Ectodermal cell (in vitro differentiated cells): ENCODE measurements at regions not wholly inside any gene's neighbourhood (a gene's known extent, or its start where the extent isn't known, plus 50 kb on each side); places are given as distances from the start of the nearest gene placed in this dataset.

Source experiments
- H3K27ac ChIP-seq: 2 replicates; pipeline ENCODE4 v1.7.0; 2013; ENCODE audit warnings: mild to moderate bottlenecking, low read depth, low read length; ENCODE audit not compliant: insufficient read depth, poor library complexity, severe bottlenecking
- H3K27me3 ChIP-seq: 2 replicates; pipeline ENCODE4 v1.7.0; 2013; ENCODE audit warnings: mild to moderate bottlenecking, low read length; ENCODE audit not compliant: insufficient read depth, control insufficient read depth, poor library complexity, severe bottlenecking
- H3K36me3 ChIP-seq: one replicate; pipeline ENCODE4 v1.7.0; 2013; ENCODE audit warnings: low read length; ENCODE audit not compliant: control insufficient read depth, insufficient read depth
- H3K4me1 ChIP-seq: one replicate; pipeline ENCODE4 v1.7.0; 2013; ENCODE audit warnings: low read length; ENCODE audit not compliant: control insufficient read depth, insufficient read depth
- H3K4me3 ChIP-seq: 2 replicates; pipeline ENCODE4 v1.7.0; 2013; ENCODE audit warnings: low read depth, low read length, control low read depth; ENCODE audit not compliant: insufficient read depth
- H3K9me3 ChIP-seq: 2 replicates; pipeline ENCODE4 v1.7.0; 2013; ENCODE audit warnings: mild to moderate bottlenecking, low read length, moderate library complexity; ENCODE audit not compliant: control insufficient read depth
- WGBS, 2 experiments: methylation state at CpG; one replicate each; pipeline ENCODE4 v1.1.7; 2013; ENCODE audit warnings: missing lambda C conversion rate in 2 of 2; 5-methylcytosine and 5-hydroxymethylcytosine counted together

DNA sequence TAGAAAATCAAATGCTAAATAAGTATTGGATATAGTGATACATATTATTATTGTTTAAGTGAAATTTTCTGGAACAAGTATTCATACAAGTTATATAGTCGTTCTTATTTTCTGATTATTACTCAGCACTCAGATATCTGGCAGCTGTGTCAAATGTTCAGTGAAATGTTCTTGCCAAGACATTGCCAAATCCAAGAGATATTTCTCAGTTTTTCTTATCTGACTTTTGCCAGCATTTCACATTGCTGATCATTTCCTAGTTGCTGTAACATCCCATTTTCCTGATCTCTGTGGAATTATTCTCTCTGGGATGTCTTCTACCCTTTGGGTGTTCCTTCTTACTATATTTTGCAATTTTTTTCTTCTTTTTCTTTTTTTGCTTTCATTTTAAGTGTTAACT is 262.3 kb downstream of the KIF2B start:
- WGBS, 2 experiments: 100% methylated on average over 1 of the region's 1 CpG
- Histone ChIP-seq H3K36me3 (no peaks in the 10 kb centered on the region), H3K4me1 (no peaks in the 10 kb centered on the region), H3K27ac (no peak overlapping the region), H3K9me3 (no peaks in the 10 kb centered on the region), H3K27me3 (no peaks in the 10 kb centered on the region), H3K4me3 (no peak overlapping the region)

DNA sequence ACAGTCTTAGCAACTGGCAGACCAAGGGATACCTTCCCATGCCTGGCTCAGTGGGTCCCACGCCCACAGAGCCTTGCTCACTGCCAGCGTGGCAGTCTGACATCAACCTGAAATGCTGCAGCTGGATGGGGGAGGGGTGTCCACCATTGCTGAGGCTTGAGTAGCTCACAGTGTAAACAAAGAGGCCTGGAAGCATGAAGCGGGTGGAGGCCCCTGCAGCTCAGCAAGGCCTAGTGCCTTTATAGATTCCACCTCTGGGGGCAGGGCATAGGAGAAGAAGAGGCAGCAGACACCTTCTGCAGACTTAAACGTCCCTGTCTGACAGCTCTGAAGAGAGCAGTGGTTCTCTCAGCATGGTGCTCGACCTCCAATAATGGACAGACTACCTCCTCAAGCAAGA is 263.2 kb downstream of the KIF2B start:
- no peaks in the 10 kb centered on the region for H3K9me3 ChIP-seq
- no peak overlapping the region for H3K4me3 ChIP-seq
- 69 to 73% methylated on average over 5 of the region's 5 CpGs for WGBS, 2 experiments
- H3K36me3 ChIP-seq: no peaks in the 10 kb centered on the region
- no peaks in the 10 kb centered on the region for H3K4me1 ChIP-seq
- H3K27me3 ChIP-seq: no peaks in the 10 kb centered on the region
- no peak overlapping the region for H3K27ac ChIP-seq

DNA sequence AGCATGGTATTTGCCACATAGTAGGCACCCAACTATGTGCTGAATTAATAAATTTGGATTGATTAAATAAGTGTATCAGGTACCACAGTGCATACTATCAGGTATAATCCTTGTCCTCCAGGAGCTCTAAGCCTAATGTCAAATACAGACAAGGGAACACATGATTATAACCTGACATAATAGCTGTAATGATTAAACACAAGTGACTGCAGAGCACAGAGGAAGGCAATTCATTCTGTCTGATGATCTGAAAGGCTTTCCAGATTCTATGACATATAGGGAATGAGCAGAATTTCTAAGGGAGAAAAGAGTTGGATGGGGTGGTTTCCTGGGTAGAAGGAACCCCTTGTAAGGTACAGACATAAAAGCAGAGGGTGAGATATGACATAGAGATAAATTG is 273.5 kb downstream of the KIF2B start:
- H3K27ac ChIP-seq: no peak overlapping the region
- no peaks in the 10 kb centered on the region for H3K27me3 ChIP-seq
- H3K4me1 ChIP-seq: no peaks in the 10 kb centered on the region
- no peaks in the 10 kb centered on the region for H3K36me3 ChIP-seq
- H3K4me3 ChIP-seq: no peak overlapping the region
- no peaks in the 10 kb centered on the region for H3K9me3 ChIP-seq

DNA sequence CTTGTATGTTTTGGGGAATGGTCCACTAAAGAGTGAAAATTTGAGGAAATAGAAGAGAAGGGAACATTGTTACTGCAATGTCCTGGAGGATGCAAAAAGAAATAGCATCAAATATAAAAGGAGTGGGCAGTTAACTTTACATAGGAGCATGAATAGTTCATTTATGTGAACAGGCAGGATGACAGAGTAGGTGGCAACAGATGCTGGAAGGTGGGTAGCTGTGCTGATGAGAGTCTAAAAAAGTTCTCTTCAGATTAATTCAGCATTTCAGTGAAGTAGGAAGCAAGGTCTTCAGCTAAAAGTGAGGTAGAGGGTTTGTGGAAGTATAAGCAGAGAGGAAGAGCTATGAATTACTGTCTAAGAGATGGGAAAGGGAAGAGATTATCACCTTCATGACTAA is 276.5 kb downstream of the KIF2B start:
- Histone ChIP-seq H3K27me3 (no peaks in the 10 kb centered on the region), H3K36me3 (peaks cover 6% of the 10 kb centered on the region), H3K4me3 (no peak overlapping the region), H3K4me1 (no peaks in the 10 kb centered on the region), H3K9me3 (peaks cover 2% of the 10 kb centered on the region), H3K27ac (no peak overlapping the region)

DNA sequence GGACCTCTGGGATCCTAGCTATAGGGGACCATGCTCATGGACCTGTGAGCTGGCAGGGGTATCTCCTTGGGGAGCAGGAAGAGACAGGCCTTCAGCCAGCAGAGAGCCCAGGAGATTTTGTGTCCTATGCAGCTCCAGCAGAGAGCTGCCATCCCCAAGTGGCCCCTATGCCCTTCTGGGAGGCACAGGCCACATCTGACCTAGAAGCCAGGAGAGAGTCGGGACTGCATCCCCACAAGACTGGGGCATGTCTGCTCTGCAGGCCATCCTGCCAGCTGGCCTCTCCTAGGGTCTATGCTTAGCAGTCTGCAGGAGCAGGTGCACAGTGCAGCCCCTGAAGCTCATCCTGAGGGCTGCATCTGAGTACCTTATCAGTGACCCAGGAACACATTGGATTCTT is 279.5 kb downstream of the KIF2B start:
- 88 to 93% methylated on average over 1 of the region's 1 CpG for WGBS, 2 experiments
- Histone ChIP-seq H3K9me3 (peaks cover 2% of the 10 kb centered on the region), H3K27me3 (no peaks in the 10 kb centered on the region)

DNA sequence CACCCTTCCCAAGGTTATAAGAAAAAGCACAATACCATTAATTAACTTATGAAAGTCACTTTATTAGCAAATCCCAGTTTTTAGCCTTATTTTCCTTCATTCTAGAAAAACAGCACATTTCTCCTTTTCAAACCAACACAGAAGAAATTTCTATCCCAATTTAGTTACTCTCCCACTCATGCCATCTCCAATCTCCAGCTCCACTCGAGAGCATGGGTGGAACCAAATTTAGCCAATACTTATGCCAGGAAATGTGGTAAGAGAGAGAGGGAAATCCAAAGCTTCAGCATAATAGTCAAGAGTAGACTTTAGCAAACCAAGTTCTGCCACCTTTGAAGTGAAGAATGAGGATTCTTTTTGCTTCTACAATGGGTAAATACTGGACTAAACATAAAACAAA is 288.8 kb downstream of the KIF2B start:
- H3K27me3 ChIP-seq: no peaks in the 10 kb centered on the region
- WGBS, 2 experiments: no CpG with 5 or more reads among the region's 1 CpG
- H3K4me1 ChIP-seq: no peaks in the 10 kb centered on the region
- no peaks in the 10 kb centered on the region for H3K36me3 ChIP-seq
- H3K4me3 ChIP-seq: no peak overlapping the region
- H3K27ac ChIP-seq: no peak overlapping the region
- H3K9me3 ChIP-seq: no peaks in the 10 kb centered on the region

More for the DNA sequence above, 279.5 kb downstream of the KIF2B start:
- peaks cover 6% of the 10 kb centered on the region for H3K36me3 ChIP-seq
- H3K4me3 ChIP-seq: no peak overlapping the region
- no peak overlapping the region for H3K27ac ChIP-seq
- H3K4me1 ChIP-seq: no peaks in the 10 kb centered on the region

DNA sequence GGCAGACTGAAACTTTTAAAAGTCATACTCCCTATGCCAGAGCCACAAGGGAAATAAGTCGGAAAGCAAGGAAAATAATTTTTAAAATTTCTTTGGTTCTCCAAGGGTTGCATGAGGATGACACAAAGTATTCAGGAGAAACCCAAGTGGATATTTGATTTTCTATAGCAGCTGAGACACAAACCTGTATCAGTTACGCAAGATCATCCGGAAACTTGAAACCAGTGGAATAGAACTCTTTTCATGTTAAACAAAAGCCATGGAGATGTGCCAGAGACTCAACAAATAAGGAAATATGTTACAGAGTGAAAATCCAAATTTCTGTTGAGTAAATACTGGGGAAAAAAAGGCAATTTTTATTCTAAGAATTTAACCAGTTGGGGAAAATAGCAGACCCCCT is 294.7 kb downstream of the KIF2B start:
- Histone ChIP-seq H3K27ac (no peak overlapping the region), H3K36me3 (no peaks in the 10 kb centered on the region), H3K9me3 (no peaks in the 10 kb centered on the region), H3K4me1 (no peaks in the 10 kb centered on the region), H3K27me3 (no peaks in the 10 kb centered on the region), H3K4me3 (no peak overlapping the region)
- WGBS, 2 experiments: 92 to 96% methylated on average over 3 of the region's 3 CpGs

DNA sequence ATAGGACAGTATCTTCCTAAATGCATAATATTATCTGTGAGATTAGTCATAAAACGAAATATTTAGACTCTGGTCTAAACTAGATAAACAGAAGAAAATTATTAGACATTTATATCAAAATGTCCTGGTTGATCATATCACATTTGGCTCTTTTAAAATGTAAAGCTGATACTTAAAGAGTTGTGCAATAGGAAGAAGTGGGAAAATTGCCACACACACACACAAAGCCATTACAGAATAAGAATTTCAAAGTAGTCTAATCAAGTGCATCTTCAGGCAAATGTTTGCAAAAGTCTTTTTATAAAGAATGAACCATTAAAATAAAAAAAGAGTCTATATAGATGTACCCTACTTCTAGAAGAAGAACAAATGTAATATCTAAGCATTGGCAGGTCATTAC is 301.7 kb downstream of the KIF2B start:
- Histone ChIP-seq H3K27me3 (no peaks in the 10 kb centered on the region), H3K4me1 (no peaks in the 10 kb centered on the region), H3K4me3 (no peak overlapping the region), H3K27ac (no peak overlapping the region), H3K9me3 (no peaks in the 10 kb centered on the region), H3K36me3 (no peaks in the 10 kb centered on the region)
- no CpG with 5 or more reads among the region's 1 CpG for WGBS, 2 experiments

DNA sequence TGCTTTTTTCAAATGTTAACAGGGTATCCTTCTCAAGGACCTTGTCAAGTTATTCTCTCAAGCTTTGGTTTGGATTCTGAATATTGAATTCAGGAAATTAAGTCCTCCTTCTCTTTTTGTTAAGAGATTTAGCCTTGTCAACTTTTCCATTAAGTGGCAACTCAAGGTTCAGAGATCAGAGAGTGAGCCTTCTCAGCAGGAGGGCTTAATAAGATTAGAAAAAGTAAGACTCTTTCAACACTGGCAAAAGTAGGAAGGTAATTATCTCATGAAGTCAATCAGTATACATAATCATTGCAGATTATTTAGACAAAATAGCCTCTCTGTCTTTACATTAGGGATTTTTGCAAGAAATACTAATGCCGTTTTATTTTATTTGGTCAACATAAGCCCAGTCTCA is 330.7 kb downstream of the KIF2B start:
- Histone ChIP-seq H3K27me3 (no peaks in the 10 kb centered on the region), H3K9me3 (no peaks in the 10 kb centered on the region), H3K36me3 (no peaks in the 10 kb centered on the region), H3K4me3 (no peak overlapping the region), H3K27ac (peak overlapping the region; percentile 50), H3K4me1 (no peaks in the 10 kb centered on the region)
- WGBS, 2 experiments: 56 to 57% methylated on average over 1 of the region's 1 CpG

DNA sequence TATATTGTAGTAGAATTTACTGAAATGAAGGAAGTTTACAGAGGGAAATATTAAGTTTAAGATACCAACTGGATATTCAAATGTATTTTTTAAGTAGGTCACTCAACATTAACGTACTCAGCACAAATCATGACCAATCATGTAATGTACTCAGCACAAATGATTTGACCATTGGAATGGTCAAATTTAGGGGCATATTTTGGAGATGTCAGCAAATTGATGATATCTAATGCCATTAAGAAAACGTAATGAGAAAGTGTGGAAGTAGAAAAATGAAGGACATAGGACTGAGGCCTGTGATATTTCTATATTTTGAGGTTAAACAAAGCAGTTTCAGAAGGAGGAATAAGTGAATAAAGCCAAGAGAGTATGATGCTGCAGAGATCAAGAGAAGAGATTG is 334.8 kb downstream of the KIF2B start:
- Histone ChIP-seq H3K4me1 (no peaks in the 10 kb centered on the region), H3K27ac (no peak overlapping the region), H3K27me3 (no peaks in the 10 kb centered on the region), H3K36me3 (no peaks in the 10 kb centered on the region), H3K4me3 (no peak overlapping the region), H3K9me3 (no peaks in the 10 kb centered on the region)
- WGBS, 2 experiments: 88 to 95% methylated on average over 1 to 2 of the region's 2 CpGs
